Upper lobe of left lung (tissue), 6 donors: ENCODE measurements at regions not wholly inside any gene's neighbourhood (a gene's known extent, or its start where the extent isn't known, plus 50 kb on each side); places are given as distances from the start of the nearest gene placed in this dataset.

Experiments
- ATAC-seq, 2 donors: fragments of 200-7000 bp; cut with Tn5 transposase; one replicate each; pipeline ENCODE4 v1.9.1; 2022; ENCODE audit warnings: mild to moderate bottlenecking in 2 of 2, moderate library complexity in 2 of 2; ENCODE audit not compliant: low FRiP score in 2 of 2
- DNase-seq, 2 donors: peaks; one replicate each; pipeline ENCODE4 v3.0.0-alpha.2; 2019 to 2020
- H3K27ac ChIP-seq, 4 donors: fragments of 200-600 bp; sonication (generic); one replicate each; pipeline ENCODE4 v1.5.1; 2016 to 2019
- H3K27me3 ChIP-seq, 4 donors: fragments of 200-600 bp; sonication (generic); one replicate each; pipeline ENCODE4 v1.5.1; 2017 to 2019
- H3K36me3 ChIP-seq, 4 donors: fragments of 200-600 bp; sonication (generic); one replicate each; pipeline ENCODE4 v1.5.1; 2016 to 2019
- H3K4me1 ChIP-seq, 4 donors: fragments of 200-600 bp; sonication (generic); one replicate each; pipeline ENCODE4 v1.5.1; 2018 to 2019
- H3K4me3 ChIP-seq, 4 donors: fragments of 200-600 bp; sonication (generic); one replicate each; pipeline ENCODE4 v1.5.1; 2017 to 2019; ENCODE audit warnings: mild to moderate bottlenecking in 2 of 4, moderate library complexity in 1 of 4
- H3K9me3 ChIP-seq, 4 donors: fragments of 200-600 bp; sonication (generic); one replicate each; pipeline ENCODE4 v1.5.1; 2018 to 2019
- EP300 ChIP-seq, 4 donors: sonication (generic); formaldehyde crosslinking; IDR thresholded peaks; one replicate each; pipeline ENCODE4 v1.5.1; 2017; ENCODE audit warnings: antibody characterized with exemption in 4 of 4, control low read depth in 2 of 4
- POLR2A ChIP-seq, 4 donors: fragments of 450-650 bp; IDR thresholded peaks; one replicate each; pipeline ENCODE4 v1.5.1; 2016 to 2017; ENCODE audit warnings: antibody characterized with exemption in 4 of 4, mild to moderate bottlenecking in 2 of 4
- POLR2AphosphoS5 ChIP-seq, 2 donors: sonication (generic); formaldehyde crosslinking; IDR thresholded peaks; one replicate each; pipeline ENCODE4 v1.5.1; 2017; ENCODE audit warnings: antibody characterized with exemption in 2 of 2
- WGBS, 2 donors: methylation state at CpG; one replicate each; pipeline ENCODE4 v1.1.5; 2017 to 2018; 5-methylcytosine and 5-hydroxymethylcytosine counted together
- TF ChIP-seq, protein P1 (sequence below), 6 experiments: fragments of 450-650 bp in 4 of 6; fragments of 200-600 bp in 2 of 6; sonication (generic) in 2 of 6; IDR thresholded peaks; one replicate each; pipeline ENCODE4 v1.5.1; 2016 to 2019; ENCODE audit warnings: antibody characterized with exemption in 6 of 6
- donor health status: DM: no; HTN: no; CAD: no; lungs with moderate emphysema.
- donor health status: DM: no; HTN: yes; CAD: no; lungs with severe emphysema.

DNA sequence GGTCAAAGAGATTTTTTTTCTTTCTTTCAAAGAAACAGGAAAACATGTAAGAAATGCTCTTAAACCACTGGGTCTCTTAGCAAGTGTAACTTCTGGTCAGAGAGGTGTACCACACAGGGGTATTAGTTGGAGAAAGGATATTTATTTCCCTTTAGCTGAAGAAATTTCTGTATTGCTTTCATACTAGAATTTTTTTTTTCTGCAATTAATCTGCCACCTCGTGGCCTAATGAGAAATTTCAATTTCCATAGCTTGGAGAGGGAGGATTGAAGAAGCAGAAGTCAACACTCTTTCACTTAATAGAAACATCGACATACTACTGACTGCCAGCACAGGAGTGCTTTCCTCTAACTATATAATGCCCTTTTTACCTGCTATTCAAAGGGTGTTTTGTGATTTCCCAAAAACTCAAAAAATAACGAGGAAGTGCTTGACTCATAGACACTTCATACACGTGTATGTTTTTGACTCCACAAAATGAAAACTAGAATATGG lies 177.6 kb upstream of the NAMPT start:
- no peak overlapping the region for H3K4me3 ChIP-seq
- no peaks in the 10 kb centered on the region for H3K27me3 ChIP-seq
- no peak for TF ChIP-seq EP300 (IDR thresholded peaks at IDR 0.05)
- TF ChIP-seq POLR2AphosphoS5 (IDR thresholded peaks at IDR 0.05) = no peak
- TF ChIP-seq POLR2A (IDR thresholded peaks at IDR 0.05) = no peak
- TF ChIP-seq, protein P1, sequence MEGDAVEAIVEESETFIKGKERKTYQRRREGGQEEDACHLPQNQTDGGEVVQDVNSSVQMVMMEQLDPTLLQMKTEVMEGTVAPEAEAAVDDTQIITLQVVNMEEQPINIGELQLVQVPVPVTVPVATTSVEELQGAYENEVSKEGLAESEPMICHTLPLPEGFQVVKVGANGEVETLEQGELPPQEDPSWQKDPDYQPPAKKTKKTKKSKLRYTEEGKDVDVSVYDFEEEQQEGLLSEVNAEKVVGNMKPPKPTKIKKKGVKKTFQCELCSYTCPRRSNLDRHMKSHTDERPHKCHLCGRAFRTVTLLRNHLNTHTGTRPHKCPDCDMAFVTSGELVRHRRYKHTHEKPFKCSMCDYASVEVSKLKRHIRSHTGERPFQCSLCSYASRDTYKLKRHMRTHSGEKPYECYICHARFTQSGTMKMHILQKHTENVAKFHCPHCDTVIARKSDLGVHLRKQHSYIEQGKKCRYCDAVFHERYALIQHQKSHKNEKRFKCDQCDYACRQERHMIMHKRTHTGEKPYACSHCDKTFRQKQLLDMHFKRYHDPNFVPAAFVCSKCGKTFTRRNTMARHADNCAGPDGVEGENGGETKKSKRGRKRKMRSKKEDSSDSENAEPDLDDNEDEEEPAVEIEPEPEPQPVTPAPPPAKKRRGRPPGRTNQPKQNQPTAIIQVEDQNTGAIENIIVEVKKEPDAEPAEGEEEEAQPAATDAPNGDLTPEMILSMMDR (IDR thresholded peaks at IDR 0.05) = peak; percentile 65 to 78 (median 74)
- ATAC-seq (peak in 1 of 2 donors; percentile 76), DNase-seq (no peak)
- H3K36me3 ChIP-seq = no peaks in the 10 kb centered on the region
- peaks cover 3 to 19% (median 8%) of the 10 kb centered on the region in 4 donors for H3K4me1 ChIP-seq
- no peak overlapping the region for H3K27ac ChIP-seq
- H3K9me3 ChIP-seq = peaks cover 0 to 5% (median 0%) of the 10 kb centered on the region in 4 donors
- WGBS, 2 donors = 18 to 36% methylated on average over 4 of the region's 4 CpGs

DNA sequence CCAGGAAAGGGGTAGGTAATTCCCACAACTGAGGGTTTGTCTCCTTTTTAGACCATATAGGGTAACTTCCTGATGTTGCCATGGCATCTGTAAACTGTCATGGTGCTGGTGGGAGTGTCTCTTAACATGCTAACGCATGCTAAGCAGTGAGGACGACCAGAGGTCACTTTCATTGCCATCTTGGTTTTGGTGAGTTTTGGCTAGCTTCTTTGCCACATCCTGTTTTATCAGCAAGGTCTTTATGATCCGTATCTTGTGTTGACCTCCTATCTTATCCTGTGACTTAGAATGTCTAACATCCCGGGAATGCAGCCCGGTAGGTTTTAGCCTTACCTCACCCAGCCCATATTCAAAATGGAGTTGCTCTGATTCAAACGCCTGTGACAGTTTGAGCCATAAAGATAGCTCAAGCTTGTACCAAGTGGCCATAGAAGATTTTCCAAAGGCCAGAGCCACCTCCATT lies 176.0 kb upstream of the NAMPT start:
- no peak for TF ChIP-seq POLR2A (IDR thresholded peaks at IDR 0.05)
- TF ChIP-seq, protein P1 (IDR thresholded peaks at IDR 0.05) = no peak
- no peak for TF ChIP-seq POLR2AphosphoS5 (IDR thresholded peaks at IDR 0.05)
- ATAC-seq = no peak
- 84 to 85% methylated on average over 6 of the region's 6 CpGs for WGBS, 2 donors
- no peak for DNase-seq
- Histone ChIP-seq H3K27ac (no peak overlapping the region), H3K4me1 (peaks cover 3 to 9% (median 6%) of the 10 kb centered on the region in 4 donors), H3K36me3 (no peaks in the 10 kb centered on the region), H3K4me3 (no peak overlapping the region), H3K27me3 (no peaks in the 10 kb centered on the region), H3K9me3 (peaks cover 0 to 5% (median 0%) of the 10 kb centered on the region in 4 donors)

DNA sequence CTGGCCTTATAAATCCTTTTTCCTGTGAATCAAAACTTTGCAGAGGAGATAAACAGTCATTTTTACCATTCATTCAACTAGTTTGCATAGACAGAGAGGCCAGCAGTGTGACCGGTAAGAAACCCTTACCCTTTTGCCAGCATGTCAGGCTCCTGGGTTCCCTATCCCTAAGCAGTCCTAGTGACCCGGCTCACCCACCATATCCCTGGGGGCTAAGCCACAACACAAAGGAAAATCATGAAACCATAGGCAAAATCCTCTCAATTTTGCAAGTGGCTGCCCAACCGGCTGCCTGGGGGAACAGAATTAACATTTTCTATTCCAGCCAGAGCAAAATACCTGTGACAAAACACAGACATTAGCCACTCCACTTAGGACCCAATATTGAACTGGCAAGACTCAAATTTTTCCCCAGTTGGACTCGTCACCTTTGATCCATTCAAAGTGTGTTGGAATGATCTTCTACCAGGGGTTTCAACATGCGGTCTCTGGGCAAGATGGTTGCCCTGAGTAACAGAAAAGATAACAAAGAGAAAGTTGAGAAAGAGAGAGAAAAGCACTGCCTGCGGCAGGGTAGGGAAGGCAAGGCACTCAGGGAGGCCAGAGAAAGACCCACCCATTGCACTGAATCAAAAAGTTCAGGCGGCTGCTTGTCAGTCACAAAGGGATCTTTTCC lies 174.8 kb upstream of the NAMPT start:
- ATAC-seq = no peak
- peaks cover 0 to 5% (median 0%) of the 10 kb centered on the region in 4 donors for H3K9me3 ChIP-seq
- H3K4me3 ChIP-seq = no peak overlapping the region
- no peaks in the 10 kb centered on the region for H3K27me3 ChIP-seq
- TF ChIP-seq POLR2A (IDR thresholded peaks at IDR 0.05) (no peak), POLR2AphosphoS5 (IDR thresholded peaks at IDR 0.05) (no peak), EP300 (IDR thresholded peaks at IDR 0.05) (no peak)
- TF ChIP-seq, protein P1 (IDR thresholded peaks at IDR 0.05) = no peak
- peaks cover 3 to 9% (median 6%) of the 10 kb centered on the region in 4 donors for H3K4me1 ChIP-seq
- H3K36me3 ChIP-seq = no peaks in the 10 kb centered on the region
- no peak overlapping the region for H3K27ac ChIP-seq
- WGBS, 2 donors = 93 to 96% methylated on average over 7 of the region's 7 CpGs
- no peak for DNase-seq

DNA sequence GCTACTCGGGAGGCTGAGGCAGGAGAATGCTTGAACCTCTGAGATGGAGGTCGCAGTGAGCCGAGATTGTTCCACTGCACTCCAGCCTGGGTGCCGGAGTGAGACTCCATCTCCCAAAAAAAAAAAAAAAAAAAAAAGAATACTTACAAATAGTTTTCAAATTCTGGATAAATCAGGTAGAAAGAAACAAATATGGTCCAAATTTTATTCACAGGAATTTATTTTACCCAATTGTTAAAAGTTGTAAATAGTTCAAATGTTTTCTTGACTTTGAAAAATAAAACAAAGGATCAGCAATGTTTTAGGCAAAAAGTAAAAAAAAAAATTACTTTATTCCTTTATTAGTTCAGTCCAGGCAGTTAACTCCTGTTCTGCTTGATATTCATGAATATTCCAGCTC lies 172.9 kb upstream of the NAMPT start:
- no peaks in the 10 kb centered on the region for H3K36me3 ChIP-seq
- DNase-seq = no peak
- TF ChIP-seq POLR2A (IDR thresholded peaks at IDR 0.05) (no peak), POLR2AphosphoS5 (IDR thresholded peaks at IDR 0.05) (no peak), EP300 (IDR thresholded peaks at IDR 0.05) (no peak)
- TF ChIP-seq, protein P1 (IDR thresholded peaks at IDR 0.05) = no peak
- peaks cover 0 to 7% (median 5%) of the 10 kb centered on the region in 4 donors for H3K4me1 ChIP-seq
- H3K9me3 ChIP-seq = peaks cover 0 to 5% (median under 1%) of the 10 kb centered on the region in 4 donors
- ATAC-seq = no peak
- no peak overlapping the region for H3K27ac ChIP-seq
- no peaks in the 10 kb centered on the region for H3K27me3 ChIP-seq
- WGBS, 2 donors = 94 to 98% methylated on average over 4 of the region's 4 CpGs
- H3K4me3 ChIP-seq = no peak overlapping the region

DNA sequence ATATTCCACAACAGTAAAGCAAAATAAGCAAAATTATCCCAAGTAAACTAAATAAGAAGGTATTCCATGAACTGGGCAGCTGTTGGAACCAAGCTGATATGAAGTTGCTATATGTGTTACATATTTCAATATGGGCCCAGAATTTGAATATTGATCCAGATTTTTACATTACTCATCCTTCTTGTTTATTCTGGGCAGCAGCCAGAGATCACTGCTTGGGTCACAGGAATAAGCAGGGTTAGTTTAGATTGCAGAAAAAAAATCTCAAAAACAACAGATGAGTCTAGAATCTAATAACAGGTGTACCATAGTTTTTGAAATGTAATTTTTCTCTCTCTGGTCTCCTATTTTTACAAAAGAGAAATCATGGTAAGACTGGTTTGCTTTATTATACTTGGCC lies 171.5 kb upstream of the NAMPT start:
- no peak for ATAC-seq
- Histone ChIP-seq H3K27me3 (no peaks in the 10 kb centered on the region), H3K4me1 (no peaks in the 10 kb centered on the region), H3K27ac (no peak overlapping the region), H3K9me3 (peaks cover 0 to 5% (median 2%) of the 10 kb centered on the region in 4 donors), H3K36me3 (no peaks in the 10 kb centered on the region), H3K4me3 (no peak overlapping the region)
- no peak for DNase-seq
- TF ChIP-seq POLR2AphosphoS5 (IDR thresholded peaks at IDR 0.05) = no peak
- TF ChIP-seq POLR2A (IDR thresholded peaks at IDR 0.05) = no peak
- no peak for TF ChIP-seq EP300 (IDR thresholded peaks at IDR 0.05)
- TF ChIP-seq, protein P1 (IDR thresholded peaks at IDR 0.05) = no peak
